Epithelial cell of esophagus (primary cell): ENCODE measurements at regions not wholly inside any gene's neighbourhood (a gene's known extent, or its start where the extent isn't known, plus 50 kb on each side); places are given as distances from the start of the nearest gene placed in this dataset.

ENCODE experiments used
- DNase-seq: peaks from one replicate; pipeline ENCODE4 v3.0.0; 2010; ENCODE audit warnings: low read depth
- H3K4me3 ChIP-seq: 2 replicates; pipeline ENCODE4 v1.5.1; 2011; ENCODE audit warnings: mild to moderate bottlenecking, low read length, control low read depth
- CTCF ChIP-seq: IDR thresholded peaks from 2 replicates; pipeline ENCODE4 v1.5.1; 2011; ENCODE audit warnings: low read depth, mild to moderate bottlenecking, low read length, control low read depth, inconsistent platforms; ENCODE audit not compliant: insufficient read depth; ENCODE audit errors: missing control alignments

- no peak for TF ChIP-seq CTCF
- no peak overlapping the region for H3K4me3 ChIP-seq
- DNase-seq = peak; percentile 21
Observed at GRCh38 chr2:220935789-220936321, 636.2 kb downstream of the EPHA4 start.

GRCh38 chr2:220936641-220937197 lies 635.4 kb downstream of the EPHA4 start:
- no peak overlapping the region for H3K4me3 ChIP-seq
- DNase-seq = no peak
- no peak for TF ChIP-seq CTCF

GRCh38 chr2:220937245-220937644 lies 634.9 kb downstream of the EPHA4 start:
- TF ChIP-seq CTCF = no peak
- DNase-seq = no peak
- H3K4me3 ChIP-seq = no peak overlapping the region

GRCh38 chr2:220940646-220941045 lies 631.5 kb downstream of the EPHA4 start:
- no peak overlapping the region for H3K4me3 ChIP-seq
- TF ChIP-seq CTCF = no peak
- DNase-seq = no peak

- H3K4me3 ChIP-seq = no peak overlapping the region
- TF ChIP-seq CTCF = no peak
- no peak for DNase-seq
Observed at GRCh38 chr2:220941683-220942082, 630.4 kb downstream of the EPHA4 start.

- DNase-seq = peak; percentile 48
- TF ChIP-seq CTCF = no peak
- no peak overlapping the region for H3K4me3 ChIP-seq
Observed at GRCh38 chr2:220946552-220946951, 625.6 kb downstream of the EPHA4 start.

GRCh38 chr2:220948579-220948978 lies 623.5 kb downstream of the EPHA4 start:
- H3K4me3 ChIP-seq = no peak overlapping the region
- TF ChIP-seq CTCF = no peak
- no peak for DNase-seq
